PC-3 (cell line): ENCODE measurements at regions not wholly inside any gene's neighbourhood (a gene's known extent, or its start where the extent isn't known, plus 50 kb on each side); places are given as distances from the start of the nearest gene placed in this dataset.

Experiments used
- CTCF ChIP-seq: fragments of 300-600 bp; sonication (generic); conservative IDR thresholded peaks from 2 replicates; pipeline ENCODE4 v1.5.1; 2017; ENCODE audit warnings: antibody characterized with exemption, low read depth, mild to moderate bottlenecking, low read length
- EZH2 ChIP-seq: fragments of 300-600 bp; sonication (generic); IDR thresholded peaks from one replicate; pipeline ENCODE4 v1.6.1; 2017; ENCODE audit warnings: antibody characterized with exemption, mild to moderate bottlenecking, low read length; ENCODE audit not compliant: unreplicated experiment
- EZH2phosphoT487 ChIP-seq: fragments of 300-600 bp; sonication (generic); IDR thresholded peaks from 2 replicates; pipeline ENCODE4 v1.6.1; 2018; ENCODE audit warnings: mild to moderate bottlenecking, antibody characterized with exemption, low read length, borderline replicate concordance

- TF ChIP-seq CTCF: no peak
- no peak for TF ChIP-seq EZH2
- no peak for TF ChIP-seq EZH2phosphoT487
These were observed 144.6 kb upstream of the MGAT5 start for GRCh38 chr2:134109246-134109645.
